DMS53 (cell line): ENCODE measurements at regions not wholly inside any gene's neighbourhood (a gene's known extent, or its start where the extent isn't known, plus 50 kb on each side); places are given as distances from the start of the nearest gene placed in this dataset.
A peak's percentile ranks its signal among the peaks of the same experiment; 100 is the strongest.
"Not testable (repeated sequence)": the region's sequence is repeated elsewhere in the genome, so short reads cannot be mapped to it uniquely, and the experiment has no call there.

Source experiments
- DNase-seq: peaks from one replicate; lab custom pipeline; 2025; lab: John Stamatoyannopoulos, UW

GRCh38 chr21:35982717-35983116, 77.6 kb downstream of the SETD4 start:
- no peak for DNase-seq

GRCh38 chr21:35981514-35982070, 78.7 kb downstream of the SETD4 start:
- DNase-seq: no peak

GRCh38 chr21:35980821-35981220, 79.5 kb downstream of the SETD4 start:
- DNase-seq: no peak

GRCh38 chr21:35977860-35978259, 82.5 kb downstream of the SETD4 start:
- DNase-seq: not testable (repeated sequence)

- DNase-seq: no peak
These were observed 83.4 kb downstream of the SETD4 start for GRCh38 chr21:35976929-35977328.

- no peak for DNase-seq
These were observed 83.8 kb downstream of the SETD4 start for GRCh38 chr21:35976481-35976880.

- peak; percentile 69 for DNase-seq
These were observed 85.6 kb downstream of the SETD4 start for GRCh38 chr21:35974775-35975174.

GRCh38 chr21:35971824-35972223, 88.5 kb downstream of the SETD4 start:
- DNase-seq: no peak

GRCh38 chr21:35969281-35969680, 91.0 kb downstream of the SETD4 start:
- DNase-seq: no peak

GRCh38 chr21:35968564-35968963, 91.8 kb downstream of the SETD4 start:
- DNase-seq: no peak

- DNase-seq: no peak
These were observed 94.6 kb downstream of the SETD4 start for GRCh38 chr21:35965699-35966098.

GRCh38 chr21:35963920-35964451, 96.3 kb downstream of the SETD4 start:
- peak; percentile 3 for DNase-seq

GRCh38 chr21:35962917-35963316, 97.4 kb downstream of the SETD4 start:
- no peak for DNase-seq

GRCh38 chr21:35954066-35954465, 106.3 kb downstream of the SETD4 start:
- peak; percentile 46 for DNase-seq

- DNase-seq: peak; percentile 50
These were observed 106.7 kb downstream of the SETD4 start for GRCh38 chr21:35953597-35953996.

- DNase-seq: no peak
These were observed 107.5 kb downstream of the SETD4 start for GRCh38 chr21:35952651-35953340.

GRCh38 chr21:35948982-35949381, 111.3 kb downstream of the SETD4 start:
- no peak for DNase-seq

- DNase-seq: no peak
These were observed 115.1 kb downstream of the SETD4 start for GRCh38 chr21:35945089-35945671.

- DNase-seq: peak; percentile 59
These were observed 116.6 kb downstream of the SETD4 start for GRCh38 chr21:35943752-35944151.

- DNase-seq: no peak
These were observed 117.8 kb downstream of the SETD4 start for GRCh38 chr21:35942211-35943144.

- DNase-seq: peak; percentile 78
These were observed 120.0 kb downstream of the SETD4 start for GRCh38 chr21:35940074-35940927.
